ENCODE measurements at regions not wholly inside any gene's neighbourhood (a gene's known extent, or its start where the extent isn't known, plus 50 kb on each side); places are given as distances from the start of the nearest gene placed in this dataset.

GRCh38 chr22:46064228-46064965 is 85.9 kb upstream of the PPARA start:
- no peak for DNase-seq (ENCODE audit: low read depth in 4 of 4, low spot score in 3 of 4)

- no peak for DNase-seq (ENCODE audit: low read depth in 4 of 4, low spot score in 3 of 4)
Observed at GRCh38 chr22:46064966-46065666, 85.2 kb upstream of the PPARA start.

- DNase-seq (ENCODE audit: low read depth in 4 of 4, low spot score in 3 of 4): no peak
Observed at GRCh38 chr22:46065691-46066454, 84.5 kb upstream of the PPARA start.

GRCh38 chr22:46066691-46067090 is 83.6 kb upstream of the PPARA start:
- DNase-seq (ENCODE audit: low read depth in 4 of 4, low spot score in 3 of 4): no peak

GRCh38 chr22:46067159-46068111 is 82.9 kb upstream of the PPARA start:
- no peak for DNase-seq (ENCODE audit: low read depth in 4 of 4, low spot score in 3 of 4)

GRCh38 chr22:46068181-46068592 is 82.1 kb upstream of the PPARA start:
- DNase-seq (ENCODE audit: low read depth in 4 of 4, low spot score in 3 of 4): no peak

- DNase-seq (ENCODE audit: low read depth in 4 of 4, low spot score in 3 of 4): no peak
Observed at GRCh38 chr22:46068593-46069491, 81.5 kb upstream of the PPARA start.

GRCh38 chr22:46069521-46070214 is 80.7 kb upstream of the PPARA start:
- peak in 1 of 4 donors; percentile 24 for DNase-seq (ENCODE audit: low read depth in 4 of 4, low spot score in 3 of 4)

- no peak for DNase-seq (ENCODE audit: low read depth in 4 of 4, low spot score in 3 of 4)
Observed at GRCh38 chr22:46070215-46070802, 80.0 kb upstream of the PPARA start.

GRCh38 chr22:46070803-46071450 is 79.4 kb upstream of the PPARA start:
- peak in 2 of 4 donors; percentile 35 to 61 for DNase-seq (ENCODE audit: low read depth in 4 of 4, low spot score in 3 of 4)

- DNase-seq (ENCODE audit: low read depth in 4 of 4, low spot score in 3 of 4): peak in 3 of 4 donors; percentile 82 to 86 (median 85)
Observed at GRCh38 chr22:46071451-46072109, 78.7 kb upstream of the PPARA start.

GRCh38 chr22:46072110-46072881 is 78.0 kb upstream of the PPARA start:
- DNase-seq (ENCODE audit: low read depth in 4 of 4, low spot score in 3 of 4): peak in 1 of 4 donors; percentile 36

GRCh38 chr22:46072981-46073682 is 77.2 kb upstream of the PPARA start:
- DNase-seq (ENCODE audit: low read depth in 4 of 4, low spot score in 3 of 4): no peak

GRCh38 chr22:46073683-46074504 is 76.4 kb upstream of the PPARA start:
- no peak for DNase-seq (ENCODE audit: low read depth in 4 of 4, low spot score in 3 of 4)

Data from left renal pelvis (tissue), 4 donors.